ENCODE measurements at regions not wholly inside any gene's neighbourhood (a gene's known extent, or its start where the extent isn't known, plus 50 kb on each side); places are given as distances from the start of the nearest gene placed in this dataset.

GRCh38 chr12:118611295-118611694 lies 234.9 kb downstream of the SUDS3 start:
- DNase-seq = no peak

DNA sequence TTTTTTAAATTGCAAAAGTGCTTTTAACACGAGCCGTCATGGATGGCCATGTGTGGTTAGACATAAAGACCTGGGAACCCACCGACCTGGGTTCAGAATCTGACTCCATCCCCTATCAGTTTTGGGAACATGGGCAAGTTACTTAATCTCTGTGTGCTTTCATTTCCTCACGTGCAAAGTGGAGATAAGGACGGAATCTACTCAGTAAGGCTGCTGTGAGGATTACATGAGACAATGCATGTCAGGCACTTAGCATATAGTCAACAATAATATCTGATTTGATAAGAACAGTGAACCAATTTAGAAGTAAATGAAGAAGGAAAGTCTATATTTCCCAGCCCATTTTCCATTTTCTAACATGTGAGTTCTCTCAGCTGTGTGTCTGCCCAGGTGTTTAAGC lies 235.4 kb downstream of the SUDS3 start:
- no peak for DNase-seq

DNA sequence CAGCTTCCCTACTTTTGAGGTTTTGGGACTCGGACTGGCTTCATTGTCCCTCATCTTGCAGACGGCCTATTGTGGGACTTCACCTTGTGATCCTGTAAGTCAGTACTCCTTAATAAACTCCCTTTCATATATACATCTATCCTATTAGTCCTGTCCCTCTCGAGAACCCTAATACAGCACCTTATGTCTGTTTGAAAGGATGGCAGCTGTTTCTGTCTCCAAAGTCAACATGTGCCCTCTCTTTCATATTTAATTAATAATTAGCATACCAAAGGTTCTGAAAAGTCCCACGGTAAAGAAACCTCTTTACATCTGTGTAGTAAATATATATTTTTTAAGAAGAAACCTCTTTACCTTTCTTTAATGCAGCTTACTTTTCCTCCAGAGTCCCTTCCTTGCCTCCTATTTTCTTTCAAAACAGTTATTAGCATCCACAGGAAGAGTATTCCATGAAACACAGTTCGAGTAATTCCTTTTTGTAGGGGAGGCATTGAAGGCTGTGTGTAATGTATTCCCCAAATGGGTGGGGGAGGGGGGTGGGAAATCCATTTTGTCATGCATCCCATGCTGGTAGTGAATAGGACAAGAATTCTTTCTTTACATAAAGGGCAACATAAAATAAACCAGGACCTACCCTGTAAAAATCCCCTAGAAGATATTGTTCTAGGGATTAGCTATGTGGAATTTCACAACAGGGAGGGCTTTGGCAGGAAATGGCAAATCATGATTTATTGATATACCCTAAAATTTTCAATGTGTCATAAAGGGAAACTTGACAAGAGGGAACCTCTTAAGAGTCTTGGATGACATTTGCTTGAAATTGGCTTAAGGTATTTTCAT lies 241.5 kb downstream of the SUDS3 start:
- DNase-seq = no peak

DNA sequence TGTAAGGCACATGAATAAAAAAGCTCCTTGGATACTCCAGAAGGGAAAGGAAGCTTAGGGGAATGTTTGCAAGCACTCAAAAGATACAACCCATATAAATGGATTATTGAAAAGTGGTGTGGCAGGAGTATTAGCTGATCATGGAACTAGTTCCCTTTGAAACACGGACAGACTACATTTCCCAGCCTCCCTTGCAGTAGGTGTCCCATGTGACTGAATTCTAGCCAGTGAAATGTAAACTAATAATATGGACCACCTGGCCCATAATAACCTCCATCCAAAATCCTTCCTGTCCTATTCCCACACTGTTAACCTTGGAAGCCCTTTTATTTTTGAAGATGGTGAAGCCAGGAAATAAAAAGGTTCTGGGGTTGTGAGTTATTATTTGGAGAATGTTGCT lies 242.3 kb downstream of the SUDS3 start:
- no peak for DNase-seq

GRCh38 chr12:118625050-118625675 lies 248.8 kb downstream of the SUDS3 start:
- no peak for DNase-seq

GRCh38 chr12:118633071-118633470 lies 256.7 kb downstream of the SUDS3 start:
- no peak for DNase-seq

DNA sequence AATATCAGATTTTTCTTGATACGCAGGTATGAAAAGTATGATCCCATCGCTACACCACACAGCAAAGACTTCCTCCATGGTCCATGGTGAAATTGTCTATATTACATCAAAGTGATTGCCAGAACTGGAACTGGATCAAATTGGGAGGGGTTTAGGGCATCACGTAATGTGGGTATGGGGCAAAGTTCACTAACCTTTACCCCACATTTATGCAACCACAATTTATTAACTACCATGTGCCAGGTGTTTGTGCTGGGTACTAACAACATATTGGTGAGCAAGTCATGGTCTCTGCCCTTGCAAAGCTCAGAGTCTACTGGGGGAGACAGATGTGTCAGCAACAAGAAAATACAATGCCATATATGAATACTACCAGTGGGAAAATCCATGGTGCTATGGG lies 258.9 kb downstream of the SUDS3 start:
- DNase-seq = no peak

DNA sequence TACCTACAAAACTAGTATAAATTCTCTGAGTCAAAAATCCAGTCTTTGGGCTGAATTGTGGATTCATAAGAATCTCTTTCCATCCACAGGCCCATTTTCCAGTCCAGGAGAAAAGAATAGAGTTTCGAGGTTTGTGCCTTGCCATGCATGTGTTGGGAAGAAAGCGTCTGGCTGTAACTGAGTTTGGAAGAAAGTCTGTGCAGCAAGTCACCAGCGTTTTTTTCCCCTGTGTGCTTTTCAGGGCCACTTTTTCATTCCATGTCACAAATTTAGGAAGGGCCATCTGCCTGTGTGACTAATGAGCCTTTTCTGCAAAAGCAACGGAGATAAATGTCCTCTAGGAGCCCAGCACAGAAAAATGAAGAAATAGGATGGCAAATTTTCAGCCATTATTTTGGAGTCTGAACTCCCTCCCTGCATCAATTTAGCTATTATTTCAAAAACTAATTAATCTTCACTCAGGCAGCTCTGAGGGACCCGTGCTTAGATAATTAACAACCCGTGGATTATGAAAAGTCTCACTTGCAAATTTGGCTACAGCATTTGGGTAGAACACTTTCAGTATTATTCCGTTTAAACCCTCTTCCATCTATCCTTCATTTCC lies 261.5 kb downstream of the SUDS3 start:
- no peak for DNase-seq

DNA sequence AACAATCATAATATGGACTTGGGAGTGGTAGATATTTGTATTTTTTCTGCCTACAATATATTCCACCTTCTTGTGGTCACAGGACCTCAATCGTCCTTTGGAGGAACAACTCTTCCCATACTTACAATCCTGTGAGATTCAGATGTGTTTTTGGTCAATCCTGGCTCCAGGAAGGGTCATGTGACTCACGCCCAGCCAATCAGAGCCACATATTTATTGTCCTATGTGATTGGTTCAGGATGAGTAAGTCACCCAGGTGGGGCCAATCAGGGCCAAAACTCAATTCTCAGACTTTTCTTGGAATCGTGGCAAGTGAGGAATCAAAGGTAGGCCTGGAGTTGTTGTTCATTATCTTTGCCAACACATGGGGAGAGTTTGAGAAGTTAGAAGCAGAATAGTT lies 264.9 kb downstream of the SUDS3 start:
- no peak for DNase-seq

GRCh38 chr12:118645219-118645618 lies 268.9 kb downstream of the SUDS3 start:
- no peak for DNase-seq

DNA sequence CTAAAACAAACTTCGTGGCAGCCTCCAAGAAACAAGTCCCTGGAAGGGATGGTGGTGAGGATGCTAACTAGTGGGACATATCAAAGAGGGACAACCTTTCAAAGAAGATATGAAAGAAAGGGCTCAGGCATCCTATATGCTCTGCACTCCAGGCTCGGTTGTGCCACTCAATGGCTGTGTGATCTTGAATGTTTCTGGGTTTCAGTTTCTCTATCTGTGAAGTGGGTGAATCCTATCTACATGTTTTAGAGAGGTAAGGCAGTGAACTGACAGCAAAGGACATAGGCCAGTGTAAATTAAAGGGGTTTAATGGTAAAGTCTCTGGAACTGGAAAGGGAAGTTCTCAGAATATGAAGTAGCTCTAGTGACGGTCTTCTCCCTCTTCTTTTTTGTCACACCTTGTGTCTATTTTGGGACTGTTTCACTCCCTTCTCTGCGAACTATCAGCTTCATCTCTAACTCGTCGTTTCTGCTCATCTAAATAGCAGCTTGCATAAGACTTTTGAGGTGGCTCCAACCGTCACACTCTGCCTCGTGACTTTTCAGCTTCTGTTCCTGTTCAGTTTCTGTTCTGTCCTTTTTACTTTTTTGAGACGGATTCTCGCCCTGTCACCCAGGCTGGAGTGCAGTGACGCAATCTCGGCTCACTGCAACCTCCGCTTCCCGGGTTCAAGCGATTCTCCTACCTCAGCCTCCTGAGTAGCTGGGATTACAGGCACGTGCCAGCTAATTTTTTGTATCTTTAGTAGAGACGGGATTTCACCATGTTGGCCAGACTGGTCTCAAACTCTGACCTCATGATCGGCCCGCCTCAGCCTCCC lies 273.6 kb downstream of the SUDS3 start:
- DNase-seq = no peak

GRCh38 chr12:118650586-118650960 lies 274.2 kb downstream of the SUDS3 start:
- no peak for DNase-seq

- no peak for DNase-seq
These were observed 275.1 kb downstream of the SUDS3 start for GRCh38 chr12:118651487-118651886.

DNA sequence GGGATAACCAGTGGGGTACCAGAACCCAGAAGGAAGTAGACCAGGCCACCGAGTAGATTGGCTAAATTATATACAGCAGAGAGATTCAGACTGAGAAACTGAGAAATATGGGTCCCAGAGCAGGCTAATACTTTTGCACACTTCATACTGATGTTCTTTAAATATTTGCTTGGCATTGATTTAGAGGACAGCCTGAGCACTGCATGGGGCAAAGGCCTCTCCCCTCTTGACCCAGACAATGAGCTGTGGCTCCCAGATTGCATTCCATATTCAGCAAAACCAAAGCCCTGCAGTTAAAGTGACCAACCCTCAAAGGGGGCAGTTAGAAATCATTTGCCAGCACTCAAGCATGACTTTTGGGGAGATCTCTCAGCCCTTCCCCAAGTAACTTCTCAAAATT lies 279.2 kb downstream of the SUDS3 start:
- no peak for DNase-seq

GRCh38 chr12:118680356-118680963 lies 300.9 kb upstream of the SRRM4 start:
- DNase-seq = no peak

- no peak for DNase-seq
These were observed 298.7 kb upstream of the SRRM4 start for GRCh38 chr12:118682656-118683055.

- no peak for DNase-seq
These were observed 295.2 kb upstream of the SRRM4 start for GRCh38 chr12:118685983-118686607.

DNA sequence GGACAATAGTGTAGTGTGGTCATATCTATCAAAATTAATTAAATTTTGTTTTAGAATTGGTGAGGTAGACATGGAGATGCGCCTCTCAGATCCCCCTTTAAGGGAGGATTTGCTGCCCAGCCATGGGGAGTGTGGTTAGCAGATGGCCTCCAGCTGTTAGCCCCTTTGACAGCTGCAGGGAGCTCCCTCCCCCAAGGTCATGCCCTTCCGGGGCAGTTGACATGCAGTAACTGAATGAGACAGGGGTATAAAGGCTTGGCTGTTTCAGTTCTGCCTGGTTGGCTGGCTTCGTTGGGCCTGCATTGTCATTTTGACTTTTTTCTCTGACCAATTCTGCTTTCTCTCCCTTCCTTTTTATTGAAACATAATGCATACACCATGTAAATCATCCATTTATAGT lies 291.5 kb upstream of the SRRM4 start:
- DNase-seq = no peak

DNA sequence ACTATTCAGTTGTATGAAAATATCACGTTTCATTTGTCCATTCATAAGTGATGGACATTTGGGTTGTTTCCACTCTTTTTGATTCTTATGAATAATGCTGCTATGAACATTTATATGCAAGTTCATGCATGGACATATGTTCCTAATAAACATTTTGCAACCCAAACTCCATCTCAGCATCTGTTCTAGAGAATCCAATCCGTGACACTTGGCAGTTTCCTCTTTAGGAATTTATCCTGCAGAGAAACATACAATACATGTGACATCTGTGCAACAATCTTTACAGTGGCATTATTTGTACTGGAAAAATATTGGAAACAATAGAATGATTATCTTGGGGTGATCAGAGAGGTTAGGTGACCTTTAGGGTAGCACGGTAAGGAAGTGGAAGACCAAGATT lies 290.8 kb upstream of the SRRM4 start:
- no peak for DNase-seq

DNA sequence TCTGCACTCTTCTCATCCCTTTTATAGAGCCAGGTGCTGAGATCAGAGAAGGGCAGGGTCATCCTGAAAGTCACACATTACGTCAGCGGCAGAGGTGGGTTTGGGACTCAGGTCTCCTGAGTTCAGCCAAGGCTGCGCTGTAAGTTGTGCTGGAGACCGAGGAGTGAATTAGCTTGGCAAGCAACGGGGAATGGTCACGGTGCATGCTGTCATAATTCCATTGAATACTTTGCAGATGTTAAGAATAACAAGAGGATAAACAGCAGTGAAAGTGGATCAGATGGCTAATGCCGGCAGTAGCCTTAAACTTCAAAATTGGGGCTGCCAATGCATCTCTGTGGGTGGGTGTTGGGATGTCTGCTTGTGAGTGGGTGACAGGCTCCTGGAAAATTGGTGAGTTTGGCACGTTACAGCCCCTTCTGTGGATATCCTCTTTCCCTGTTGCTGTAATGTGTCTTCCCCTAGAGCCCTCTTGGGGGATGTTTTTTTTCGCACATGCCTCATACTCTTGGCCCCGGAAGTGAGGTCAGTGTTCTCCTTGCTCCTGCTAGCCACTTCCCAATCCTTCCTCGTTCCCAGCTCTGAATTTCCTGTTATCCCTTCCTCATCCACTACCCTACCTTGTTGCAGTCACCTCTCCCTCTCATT lies 287.1 kb upstream of the SRRM4 start:
- DNase-seq = no peak

DNA sequence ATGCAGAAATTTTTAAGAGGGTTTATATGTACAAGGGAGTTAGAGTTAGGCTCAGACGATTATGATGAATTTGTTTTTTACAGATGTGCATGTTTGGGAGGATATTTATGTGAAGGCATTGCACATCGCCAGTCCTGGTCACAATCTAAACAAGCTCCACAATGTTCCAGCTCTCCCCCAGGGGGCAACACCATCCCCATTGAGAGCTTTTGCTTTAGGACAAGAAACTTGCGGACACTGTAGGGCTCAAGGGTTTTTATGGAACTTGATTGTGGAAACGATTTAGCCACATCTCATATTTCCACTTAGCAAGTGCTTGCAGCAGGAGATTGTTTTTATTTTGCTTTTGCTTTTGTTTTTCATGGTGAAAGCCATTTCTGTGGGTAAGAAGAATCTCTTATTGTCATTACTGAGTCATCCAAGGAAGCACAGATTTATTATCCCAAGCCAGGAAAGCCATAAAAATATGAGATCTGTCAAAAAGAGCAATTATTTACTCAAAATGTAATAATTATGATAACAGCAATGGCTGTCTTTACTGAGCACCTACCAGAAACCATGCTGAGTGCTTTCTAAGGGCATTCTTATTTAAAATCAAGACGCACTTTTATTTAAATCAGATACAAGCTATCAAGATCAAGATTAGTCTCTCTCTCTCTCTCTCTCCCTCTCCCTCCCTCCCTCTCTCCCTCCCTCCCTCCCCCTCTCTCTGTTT lies 276.7 kb upstream of the SRRM4 start:
- DNase-seq = no peak

All from GDM1 (cell line).